NCI-H1930 (cell line): ENCODE measurements at regions not wholly inside any gene's neighbourhood (a gene's known extent, or its start where the extent isn't known, plus 50 kb on each side); places are given as distances from the start of the nearest gene placed in this dataset.

Source experiments
- DNase-seq, 2 experiments: peaks; one replicate each; lab custom pipeline; 2025; lab: John Stamatoyannopoulos, UW

GRCh38 chr1:200252531-200252930 lies 157.3 kb downstream of the ZNF281 start:
- no peak for DNase-seq

GRCh38 chr1:200250469-200250868 lies 159.4 kb downstream of the ZNF281 start:
- no peak for DNase-seq

GRCh38 chr1:200248541-200248940 lies 161.3 kb downstream of the ZNF281 start:
- DNase-seq, result no peak

GRCh38 chr1:200247518-200247917 lies 162.3 kb downstream of the ZNF281 start:
- no peak for DNase-seq

- no peak for DNase-seq
Measured at GRCh38 chr1:200245473-200245872, 164.4 kb downstream of the ZNF281 start.

GRCh38 chr1:200243042-200243437 lies 166.8 kb downstream of the ZNF281 start:
- no peak for DNase-seq

- peak in 1 of 2 experiments; percentile 15 for DNase-seq
Measured at GRCh38 chr1:200242110-200243041, 167.5 kb downstream of the ZNF281 start.

GRCh38 chr1:200240656-200241055 lies 169.2 kb downstream of the ZNF281 start:
- no peak for DNase-seq

- DNase-seq, result no peak
Measured at GRCh38 chr1:200238311-200238710, 171.5 kb downstream of the ZNF281 start.

- no peak for DNase-seq
Measured at GRCh38 chr1:200237066-200237465, 172.8 kb downstream of the ZNF281 start.

GRCh38 chr1:200234938-200235337 lies 174.9 kb downstream of the ZNF281 start:
- DNase-seq, result no peak

- DNase-seq, result no peak
Measured at GRCh38 chr1:200233393-200233792, 176.4 kb downstream of the ZNF281 start.

- no peak for DNase-seq
Measured at GRCh38 chr1:200231787-200232231, 178.0 kb downstream of the ZNF281 start.

GRCh38 chr1:200230671-200231070 lies 179.2 kb downstream of the ZNF281 start:
- no peak for DNase-seq

GRCh38 chr1:200228486-200228885 lies 181.3 kb downstream of the ZNF281 start:
- DNase-seq, result no peak

- no peak for DNase-seq
Measured at GRCh38 chr1:200228081-200228480, 181.8 kb downstream of the ZNF281 start.
